ENCODE measurements at regions not wholly inside any gene's neighbourhood (a gene's known extent, or its start where the extent isn't known, plus 50 kb on each side); places are given as distances from the start of the nearest gene placed in this dataset.

- no peak for TF ChIP-seq FOXM1 (IDR thresholded peaks at IDR 0.05; ENCODE audit: borderline replicate concordance, low read depth)
- no peak for TF ChIP-seq EP300 (IDR thresholded peaks at IDR 0.05; ENCODE audit: borderline replicate concordance)
- TF ChIP-seq, protein P1, sequence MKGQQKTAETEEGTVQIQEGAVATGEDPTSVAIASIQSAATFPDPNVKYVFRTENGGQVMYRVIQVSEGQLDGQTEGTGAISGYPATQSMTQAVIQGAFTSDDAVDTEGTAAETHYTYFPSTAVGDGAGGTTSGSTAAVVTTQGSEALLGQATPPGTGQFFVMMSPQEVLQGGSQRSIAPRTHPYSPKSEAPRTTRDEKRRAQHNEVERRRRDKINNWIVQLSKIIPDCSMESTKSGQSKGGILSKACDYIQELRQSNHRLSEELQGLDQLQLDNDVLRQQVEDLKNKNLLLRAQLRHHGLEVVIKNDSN (IDR thresholded peaks at IDR 0.05): no peak
- no peak for TF ChIP-seq ZBTB7A (IDR thresholded peaks at IDR 0.05; ENCODE audit: low read depth)
Measured at GRCh38 chr4:156685308-156685707, 286.3 kb downstream of the PDGFC start.

- TF ChIP-seq RAD21 (IDR thresholded peaks at IDR 0.05; ENCODE audit: low read depth) (no peak), FOXM1 (IDR thresholded peaks at IDR 0.05; ENCODE audit: borderline replicate concordance, low read depth) (no peak), YY1 (IDR thresholded peaks at IDR 0.05; ENCODE audit: low read depth) (no peak), EGR1 (IDR thresholded peaks at IDR 0.05) (no peak), EP300 (IDR thresholded peaks at IDR 0.05; ENCODE audit: borderline replicate concordance) (no peak), TEAD4 (IDR thresholded peaks at IDR 0.05) (no peak), CREB1 (IDR thresholded peaks at IDR 0.05; ENCODE audit: low read depth) (no peak)
- TF ChIP-seq, protein P1 (IDR thresholded peaks at IDR 0.05): no peak
- TF ChIP-seq, protein P2, sequence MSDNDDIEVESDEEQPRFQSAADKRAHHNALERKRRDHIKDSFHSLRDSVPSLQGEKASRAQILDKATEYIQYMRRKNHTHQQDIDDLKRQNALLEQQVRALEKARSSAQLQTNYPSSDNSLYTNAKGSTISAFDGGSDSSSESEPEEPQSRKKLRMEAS (IDR thresholded peaks at IDR 0.05): no peak
Measured at GRCh38 chr4:156677656-156678055, 293.9 kb downstream of the PDGFC start.

- no peak for TF ChIP-seq CREB1 (IDR thresholded peaks at IDR 0.05; ENCODE audit: low read depth)
- no peak for TF ChIP-seq YY1 (IDR thresholded peaks at IDR 0.05; ENCODE audit: low read depth)
- TF ChIP-seq EGR1 (IDR thresholded peaks at IDR 0.05): no peak
- no peak for TF ChIP-seq TEAD4 (IDR thresholded peaks at IDR 0.05)
- TF ChIP-seq TCF12 (IDR thresholded peaks at IDR 0.05; ENCODE audit: low read depth): no peak
- TF ChIP-seq, protein P1 (IDR thresholded peaks at IDR 0.05): no peak
- no peak for TF ChIP-seq REST (IDR thresholded peaks at IDR 0.05; ENCODE audit: low read depth)
- TF ChIP-seq RAD21 (IDR thresholded peaks at IDR 0.05; ENCODE audit: low read depth): peak; percentile 61
Measured at GRCh38 chr4:156677131-156677531, 294.5 kb downstream of the PDGFC start.

DNA sequence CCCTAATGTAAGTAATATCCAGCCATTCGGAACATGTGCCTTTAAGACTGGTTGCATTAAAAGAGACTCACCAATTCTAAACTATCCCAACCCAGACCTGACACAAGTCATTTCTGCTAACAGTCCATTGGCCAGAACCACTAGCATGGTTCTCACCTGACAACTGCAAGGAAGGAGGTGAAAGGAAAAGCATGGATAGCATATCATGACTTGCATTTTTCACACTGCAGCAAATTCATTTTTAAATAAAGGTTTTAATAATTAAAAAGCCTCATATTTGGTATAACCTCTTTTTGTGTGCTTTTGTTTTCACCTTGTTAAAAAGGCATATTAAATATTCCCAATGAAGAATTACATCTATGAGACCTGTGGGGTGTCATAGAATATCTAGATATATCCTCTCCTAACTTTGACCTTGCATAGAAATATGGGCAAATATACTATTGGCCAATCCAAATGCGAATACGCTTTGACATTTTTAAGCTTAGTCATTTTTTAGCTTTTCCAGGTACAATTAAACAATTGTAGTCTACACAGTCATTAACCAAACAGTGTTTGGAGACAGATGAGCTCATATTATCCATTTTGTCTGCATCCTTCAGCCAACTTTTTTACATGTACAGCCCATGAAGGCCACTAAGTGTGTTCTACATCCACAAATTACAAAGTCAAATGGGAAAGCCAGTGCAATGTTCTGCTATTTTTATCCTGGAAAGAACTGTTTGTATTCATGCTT, 295.3 kb downstream of the PDGFC start:
- no peak for TF ChIP-seq CEBPB (IDR thresholded peaks at IDR 0.05)
- TF ChIP-seq YY1 (IDR thresholded peaks at IDR 0.05; ENCODE audit: low read depth): no peak

- TF ChIP-seq TAF1 (IDR thresholded peaks at IDR 0.05; ENCODE audit: low read depth): no peak
- no peak for TF ChIP-seq RAD21 (IDR thresholded peaks at IDR 0.05; ENCODE audit: low read depth)
- TF ChIP-seq TCF12 (IDR thresholded peaks at IDR 0.05; ENCODE audit: low read depth): no peak
- no peak for TF ChIP-seq CEBPB (IDR thresholded peaks at IDR 0.05)
- TF ChIP-seq REST (IDR thresholded peaks at IDR 0.05; ENCODE audit: low read depth): no peak
- TF ChIP-seq ZBTB7A (IDR thresholded peaks at IDR 0.05; ENCODE audit: low read depth): no peak
- TF ChIP-seq FOXM1 (IDR thresholded peaks at IDR 0.05; ENCODE audit: borderline replicate concordance, low read depth): no peak
- TF ChIP-seq, protein P2 (IDR thresholded peaks at IDR 0.05): no peak
- no peak for TF ChIP-seq YY1 (IDR thresholded peaks at IDR 0.05; ENCODE audit: low read depth)
- no peak for TF ChIP-seq NFIC (IDR thresholded peaks at IDR 0.05)
Measured at GRCh38 chr4:156673483-156673882, 298.1 kb downstream of the PDGFC start.

Measured in Ishikawa (cell line).